ENCODE measurements at regions not wholly inside any gene's neighbourhood (a gene's known extent, or its start where the extent isn't known, plus 50 kb on each side); places are given as distances from the start of the nearest gene placed in this dataset.

DNA sequence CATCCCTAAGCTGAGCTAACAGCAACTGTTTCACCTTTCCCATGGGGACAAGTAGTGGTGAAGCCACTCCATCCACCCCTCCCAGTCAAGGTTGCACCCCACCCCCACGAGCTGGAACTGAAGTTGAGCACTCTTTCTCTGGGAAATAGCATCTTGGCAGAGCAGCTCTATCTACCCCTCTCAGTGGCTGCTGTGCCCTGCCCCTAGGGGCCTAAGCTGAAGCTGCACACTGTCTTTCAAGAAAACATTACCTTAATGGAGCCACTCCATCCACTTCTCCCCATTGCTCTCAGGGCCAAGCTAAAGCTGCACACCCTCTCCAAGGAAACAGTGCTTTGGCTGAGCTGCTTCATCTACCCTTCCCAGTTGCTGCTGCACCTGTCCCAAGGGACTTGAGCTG, 170.6 kb upstream of the CCDC196 start:
- Histone ChIP-seq H3K36me3 (ENCODE audit: control insufficient read depth, insufficient read depth, low read length) (no peaks in the 10 kb centered on the region), H3K4me3 (ENCODE audit: insufficient read depth, low read depth, low read length) (no peak overlapping the region), H3K18ac (ENCODE audit: low read depth, low read length) (no peak overlapping the region), H2BK20ac (ENCODE audit: low read depth, low read length) (no peak overlapping the region), H2BK15ac (ENCODE audit: low read depth, low read length) (no peak overlapping the region), H3K14ac (replicated peaks; ENCODE audit: low read depth, low read length) (no peak overlapping the region), H3K9me3 (ENCODE audit: control insufficient read depth, insufficient read depth, low read length) (peaks cover 28% of the 10 kb centered on the region), H3K27me3 (ENCODE audit: control insufficient read depth, insufficient read depth, low read length) (no peaks in the 10 kb centered on the region), H3K4ac (ENCODE audit: low read depth, low read length) (no peak overlapping the region), H2BK5ac (ENCODE audit: low read depth, low read length, poor library complexity, severe bottlenecking) (no peak overlapping the region), H2AFZ (replicated peaks; ENCODE audit: low read length, poor library complexity) (no peak overlapping the region), H3K9ac (ENCODE audit: low read depth, low read length) (no peak overlapping the region), H2AK5ac (ENCODE audit: low read depth, low read length) (no peak overlapping the region), H3K4me2 (ENCODE audit: low read depth, low read length) (no peak overlapping the region), H3K9me1 (ENCODE audit: insufficient read depth, low read length) (no peaks in the 10 kb centered on the region), H4K5ac (ENCODE audit: low read depth, low read length) (no peak overlapping the region), H4K8ac (ENCODE audit: low read depth in 2 of 2, low read length in 2 of 2) (no peak overlapping the region), H3K56ac (ENCODE audit: extremely low read depth, insufficient read depth, low read length) (no peak overlapping the region), H2AK9ac (replicated peaks; ENCODE audit: low read depth, low read length, poor library complexity) (no peak overlapping the region), H3K79me1 (ENCODE audit: low read depth in 1 of 2, low read length in 2 of 2) (no peaks in the 10 kb centered on the region), H3K27ac (ENCODE audit: insufficient read depth, low read length) (no peak overlapping the region), H2BK120ac (ENCODE audit: low read depth, low read length) (no peak overlapping the region), H3K23ac (ENCODE audit: low read depth, low read length) (no peak overlapping the region), H4K20me1 (ENCODE audit: insufficient read depth, low read length) (no peaks in the 10 kb centered on the region), H4K91ac (ENCODE audit: insufficient read depth, low read depth, low read length) (no peak overlapping the region), H3K4me1 (ENCODE audit: control insufficient read depth, insufficient read depth, low read length) (no peaks in the 10 kb centered on the region)
- intact Hi-C loops (cut with micrococcal nuclease) = no loop called here
- dilution Hi-C loops (cut with HindIII; ENCODE audit: low sequenced_read_pairs, unreplicated experiment) = no loop called here
- DNase-seq (no peak), ATAC-seq (ENCODE audit: low read depth) (no peak)
- POLR2A ChIA-PET (ENCODE audit: unreplicated experiment) = no interaction called here
- TF ChIP-seq RFX5 (IDR thresholded peaks at IDR 0.05; ENCODE audit: low read depth, low read length) (no peak), CHD1 (IDR thresholded peaks at IDR 0.05; ENCODE audit: low read depth, low read length) (no peak), RCOR1 (IDR thresholded peaks at IDR 0.05; ENCODE audit: insufficient replicate concordance, low read length) (no peak), SMC3 (IDR thresholded peaks at IDR 0.05; ENCODE audit: low read depth, low read length) (no peak), MAFK (IDR thresholded peaks at IDR 0.05; ENCODE audit: low read depth, low read length) (no peak), RAD21 (IDR thresholded peaks at IDR 0.05; ENCODE audit: low read length) (no peak), POLR2A (IDR thresholded peaks at IDR 0.05; ENCODE audit: low read depth, low read length) (no peak), FOS (IDR thresholded peaks at IDR 0.05; ENCODE audit: low read depth, low read length) (no peak)
- TF ChIP-seq, protein P1, sequence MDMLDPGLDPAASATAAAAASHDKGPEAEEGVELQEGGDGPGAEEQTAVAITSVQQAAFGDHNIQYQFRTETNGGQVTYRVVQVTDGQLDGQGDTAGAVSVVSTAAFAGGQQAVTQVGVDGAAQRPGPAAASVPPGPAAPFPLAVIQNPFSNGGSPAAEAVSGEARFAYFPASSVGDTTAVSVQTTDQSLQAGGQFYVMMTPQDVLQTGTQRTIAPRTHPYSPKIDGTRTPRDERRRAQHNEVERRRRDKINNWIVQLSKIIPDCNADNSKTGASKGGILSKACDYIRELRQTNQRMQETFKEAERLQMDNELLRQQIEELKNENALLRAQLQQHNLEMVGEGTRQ (IDR thresholded peaks at IDR 0.05; ENCODE audit: low read depth, low read length) = no peak
- TF ChIP-seq, protein P2, sequence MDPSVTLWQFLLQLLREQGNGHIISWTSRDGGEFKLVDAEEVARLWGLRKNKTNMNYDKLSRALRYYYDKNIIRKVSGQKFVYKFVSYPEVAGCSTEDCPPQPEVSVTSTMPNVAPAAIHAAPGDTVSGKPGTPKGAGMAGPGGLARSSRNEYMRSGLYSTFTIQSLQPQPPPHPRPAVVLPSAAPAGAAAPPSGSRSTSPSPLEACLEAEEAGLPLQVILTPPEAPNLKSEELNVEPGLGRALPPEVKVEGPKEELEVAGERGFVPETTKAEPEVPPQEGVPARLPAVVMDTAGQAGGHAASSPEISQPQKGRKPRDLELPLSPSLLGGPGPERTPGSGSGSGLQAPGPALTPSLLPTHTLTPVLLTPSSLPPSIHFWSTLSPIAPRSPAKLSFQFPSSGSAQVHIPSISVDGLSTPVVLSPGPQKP (IDR thresholded peaks at IDR 0.05; ENCODE audit: borderline replicate concordance, low read depth, low read length) = no peak
- TF ChIP-seq, protein P3, sequence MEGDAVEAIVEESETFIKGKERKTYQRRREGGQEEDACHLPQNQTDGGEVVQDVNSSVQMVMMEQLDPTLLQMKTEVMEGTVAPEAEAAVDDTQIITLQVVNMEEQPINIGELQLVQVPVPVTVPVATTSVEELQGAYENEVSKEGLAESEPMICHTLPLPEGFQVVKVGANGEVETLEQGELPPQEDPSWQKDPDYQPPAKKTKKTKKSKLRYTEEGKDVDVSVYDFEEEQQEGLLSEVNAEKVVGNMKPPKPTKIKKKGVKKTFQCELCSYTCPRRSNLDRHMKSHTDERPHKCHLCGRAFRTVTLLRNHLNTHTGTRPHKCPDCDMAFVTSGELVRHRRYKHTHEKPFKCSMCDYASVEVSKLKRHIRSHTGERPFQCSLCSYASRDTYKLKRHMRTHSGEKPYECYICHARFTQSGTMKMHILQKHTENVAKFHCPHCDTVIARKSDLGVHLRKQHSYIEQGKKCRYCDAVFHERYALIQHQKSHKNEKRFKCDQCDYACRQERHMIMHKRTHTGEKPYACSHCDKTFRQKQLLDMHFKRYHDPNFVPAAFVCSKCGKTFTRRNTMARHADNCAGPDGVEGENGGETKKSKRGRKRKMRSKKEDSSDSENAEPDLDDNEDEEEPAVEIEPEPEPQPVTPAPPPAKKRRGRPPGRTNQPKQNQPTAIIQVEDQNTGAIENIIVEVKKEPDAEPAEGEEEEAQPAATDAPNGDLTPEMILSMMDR (conservative IDR thresholded peaks at IDR 0.05; ENCODE audit: low read depth, low read length) = no peak
- CTCF ChIA-PET = no interaction called here
- no CpG with 5 or more reads among the region's 1 CpG for WGBS, 2 experiments (ENCODE audit: extremely low coverage in 2 of 2, insufficient read length in 1 of 2)
- BruUV-seq (replicated peaks) = no TSS peak
- in situ Hi-C loops (cut with MboI; ENCODE audit: low sequenced_read_pairs) = no loop called here
